GM19023 (cell line): ENCODE measurements at regions not wholly inside any gene's neighbourhood (a gene's known extent, or its start where the extent isn't known, plus 50 kb on each side); places are given as distances from the start of the nearest gene placed in this dataset.
"Not testable (repeated sequence)": the region's sequence is repeated elsewhere in the genome, so short reads cannot be mapped to it uniquely, and the experiment has no call there.

Source experiments
- ATAC-seq: cut with Tn5 transposase; IDR thresholded peaks from one replicate; pipeline ENCODE4 v1.9.1; 2021; ENCODE audit warnings: mild to moderate bottlenecking, moderate library complexity; ENCODE audit not compliant: unreplicated experiment

DNA sequence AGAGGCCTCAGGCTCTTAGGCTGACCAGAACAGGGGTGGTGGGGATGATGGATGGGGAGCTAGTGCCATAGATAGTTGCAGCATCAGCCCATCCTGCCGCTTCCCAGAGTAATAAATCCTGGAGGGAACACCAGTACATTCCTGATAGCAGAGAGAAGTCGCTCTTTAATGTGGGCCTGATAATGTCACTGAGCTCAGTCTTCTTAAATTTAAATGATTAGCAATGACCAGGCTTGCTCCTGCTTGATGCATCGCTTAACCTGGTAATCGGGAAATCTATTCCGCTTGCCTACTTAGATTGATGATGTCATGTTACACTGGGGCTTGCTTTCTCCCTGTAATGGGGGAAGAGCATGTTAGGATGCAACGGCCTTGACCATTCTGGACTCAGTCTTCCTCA lies 218.6 kb upstream of the PLXNA2 start:
- no peak for ATAC-seq

DNA sequence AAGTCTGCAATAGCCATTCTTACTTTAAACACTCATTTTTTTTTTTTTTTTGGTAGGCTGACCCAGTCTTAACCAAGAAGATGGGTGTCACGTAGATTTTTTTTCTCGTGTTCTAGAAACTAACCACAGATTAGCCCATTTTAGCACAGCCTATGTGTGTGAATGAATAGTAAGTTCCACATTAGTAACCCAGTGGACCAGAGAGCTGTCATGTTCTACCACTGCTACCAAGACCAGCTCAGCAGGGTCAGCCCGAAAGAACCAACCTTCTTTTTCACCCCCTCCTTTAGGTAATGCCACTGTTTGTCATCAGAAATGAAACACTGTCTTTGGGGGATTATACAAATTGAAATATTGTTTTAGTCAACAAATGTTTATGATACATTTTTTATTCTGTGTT lies 221.1 kb upstream of the PLXNA2 start:
- ATAC-seq, result no peak

DNA sequence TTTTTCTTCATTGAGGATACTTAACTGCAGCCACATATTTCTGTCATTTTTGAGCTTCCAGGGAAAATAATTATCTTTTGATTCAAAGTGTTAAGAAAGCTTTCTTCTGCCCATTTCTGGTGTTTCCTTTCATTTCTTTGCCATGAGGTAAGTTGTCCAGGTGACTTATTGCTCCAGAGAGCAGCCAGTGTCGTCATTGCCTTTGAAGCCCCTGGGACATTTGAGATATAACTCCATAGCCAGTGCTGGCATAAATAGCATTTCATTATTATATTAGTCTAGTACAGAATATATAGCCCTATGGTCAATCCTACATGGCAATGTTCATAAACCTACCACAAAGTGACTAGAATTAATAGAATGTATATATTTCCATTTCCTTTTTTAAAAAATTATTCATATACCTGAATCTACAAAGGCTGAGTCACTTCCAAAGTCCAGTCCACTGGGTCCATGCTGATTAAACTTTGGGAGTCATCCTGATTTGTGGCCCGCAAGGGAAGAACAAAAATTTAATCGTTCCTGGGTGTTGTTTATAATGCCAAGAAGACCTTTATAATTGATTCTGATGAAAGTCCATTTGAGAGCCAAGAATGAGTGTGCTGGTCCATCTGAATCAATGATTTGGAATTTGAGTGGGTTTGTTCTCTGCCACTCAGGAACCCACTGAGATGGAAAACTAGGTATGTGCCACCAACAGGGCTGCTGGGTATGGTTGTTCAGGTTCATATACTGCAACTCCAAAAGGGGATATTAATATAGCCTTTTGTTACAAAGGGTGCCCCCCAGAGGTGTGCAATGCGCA lies 221.8 kb upstream of the PLXNA2 start:
- no peak for ATAC-seq

DNA sequence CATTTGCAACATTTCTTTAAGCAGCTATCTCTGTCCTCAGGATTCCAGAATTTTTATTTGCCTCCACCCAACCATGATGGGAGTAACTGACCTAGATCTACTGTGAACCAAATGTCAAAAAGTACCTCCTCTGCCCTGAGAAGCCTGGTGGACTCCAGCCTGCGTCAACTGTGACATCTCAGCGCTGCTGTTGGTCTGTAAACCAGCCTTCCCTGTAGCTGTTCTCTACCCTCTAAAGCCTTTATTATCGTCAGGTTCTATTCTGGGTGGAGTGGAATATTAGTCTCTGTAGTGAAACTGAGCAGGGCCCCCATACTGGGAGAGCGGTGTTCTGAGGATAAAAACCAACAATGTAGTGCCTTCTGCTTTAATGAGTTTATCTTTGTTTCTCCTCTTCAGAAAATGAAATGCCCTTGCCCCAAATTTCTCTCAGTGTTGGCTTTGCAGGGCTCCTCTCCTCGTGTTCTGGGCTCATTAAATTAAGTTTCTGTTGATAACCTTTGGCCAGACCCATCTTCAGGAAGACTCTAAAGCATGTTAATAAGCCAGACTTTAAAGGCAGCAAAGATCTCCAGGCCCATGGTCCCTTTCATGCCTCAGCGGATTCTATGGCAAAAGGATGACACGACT lies 223.1 kb upstream of the PLXNA2 start:
- ATAC-seq, result no peak

DNA sequence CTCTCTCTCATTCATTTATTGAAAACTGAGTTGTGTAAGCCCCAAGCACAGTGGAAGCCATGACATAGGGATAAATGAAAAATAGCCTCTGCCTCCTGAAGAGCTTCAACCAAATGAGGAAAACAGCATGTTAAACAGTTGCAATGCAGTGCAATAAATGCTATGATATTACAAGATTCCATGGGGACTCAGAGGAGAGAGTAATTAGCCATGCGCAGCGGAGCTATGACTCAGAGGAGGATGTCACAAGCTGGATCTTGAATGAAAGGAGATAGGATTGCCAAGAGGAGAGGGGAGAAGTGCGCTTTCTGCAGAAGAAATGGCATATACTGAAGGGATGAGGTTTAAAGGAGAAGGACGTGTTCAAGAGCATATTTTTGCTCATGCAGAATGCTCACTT lies 231.3 kb upstream of the PLXNA2 start:
- no peak for ATAC-seq

DNA sequence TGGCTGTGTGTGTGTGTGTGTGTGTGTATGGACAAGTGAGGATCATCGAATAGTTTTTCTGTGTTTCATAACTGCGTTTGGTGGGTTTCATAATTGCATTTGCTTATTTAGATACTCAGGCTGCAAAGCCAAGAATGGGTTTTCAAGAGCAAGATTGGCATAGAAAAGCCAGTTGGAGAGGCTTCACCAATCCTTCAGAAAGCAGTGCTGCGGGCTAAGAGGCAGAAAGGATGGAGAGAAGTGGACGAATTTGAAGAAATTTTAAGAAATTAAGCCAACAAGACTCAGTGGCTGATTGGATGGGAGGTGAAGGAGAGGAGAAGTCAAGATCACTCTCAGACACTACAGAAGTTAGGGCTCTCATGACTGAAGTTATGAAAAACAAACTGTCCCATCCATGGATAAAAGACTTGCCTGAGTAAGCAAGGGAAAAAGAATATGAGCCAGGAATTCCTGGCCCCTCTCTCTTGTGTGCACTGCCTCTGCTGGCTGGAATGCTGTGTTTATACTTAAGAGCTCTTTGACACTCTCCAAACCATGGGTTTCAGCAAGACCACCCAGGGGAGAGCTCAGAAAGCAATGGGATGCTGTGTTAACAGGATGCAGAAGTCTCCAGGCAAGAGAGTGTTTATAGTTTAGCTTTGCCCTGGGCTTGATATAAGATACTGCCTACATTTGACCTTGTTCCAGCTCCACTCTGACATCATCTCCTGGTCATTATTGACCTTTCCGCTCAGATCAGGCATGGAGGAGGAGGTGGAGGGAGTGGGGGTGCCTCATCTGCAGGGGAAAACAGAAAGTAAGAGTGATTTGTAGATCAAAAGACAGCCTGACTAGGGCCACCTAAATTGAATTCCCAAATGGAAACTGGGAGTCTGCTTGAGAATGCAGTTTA lies 232.0 kb upstream of the PLXNA2 start:
- no peak for ATAC-seq

DNA sequence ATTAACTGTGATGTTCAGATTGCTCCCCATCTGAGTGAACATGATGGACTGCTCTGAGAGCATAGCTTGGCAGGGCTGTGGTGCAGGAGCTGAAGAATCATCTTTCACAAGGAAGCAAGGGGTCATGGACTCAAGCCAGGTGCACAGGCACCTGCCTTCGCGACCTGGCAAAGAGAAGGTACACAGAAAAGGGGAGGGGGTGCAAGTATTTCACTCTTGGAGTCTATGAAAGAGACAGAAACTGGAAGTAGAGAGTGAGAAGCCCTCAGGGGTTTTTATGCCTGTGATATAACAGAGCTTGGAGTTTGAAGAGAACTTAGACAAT lies 232.6 kb upstream of the PLXNA2 start:
- ATAC-seq, result no peak

DNA sequence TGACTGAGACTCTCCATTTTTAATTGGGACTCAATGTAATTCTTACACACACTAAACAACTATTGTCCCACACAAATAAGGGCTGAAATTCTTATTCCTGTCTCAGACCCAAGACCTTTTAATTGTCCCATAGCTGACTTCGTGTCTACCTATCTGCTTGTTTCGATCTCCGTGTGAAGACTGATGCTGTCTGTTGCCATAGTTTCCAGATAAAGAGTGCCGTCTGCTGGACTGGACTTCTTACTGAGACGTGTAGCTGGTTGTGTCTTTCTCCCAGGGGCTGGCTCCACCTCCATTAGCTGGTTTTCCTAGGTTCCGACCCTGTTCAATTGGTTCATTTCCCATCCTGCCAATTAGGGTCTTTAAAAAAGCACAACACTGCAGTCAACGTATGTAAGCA lies 235.3 kb upstream of the PLXNA2 start:
- ATAC-seq, result no peak

DNA sequence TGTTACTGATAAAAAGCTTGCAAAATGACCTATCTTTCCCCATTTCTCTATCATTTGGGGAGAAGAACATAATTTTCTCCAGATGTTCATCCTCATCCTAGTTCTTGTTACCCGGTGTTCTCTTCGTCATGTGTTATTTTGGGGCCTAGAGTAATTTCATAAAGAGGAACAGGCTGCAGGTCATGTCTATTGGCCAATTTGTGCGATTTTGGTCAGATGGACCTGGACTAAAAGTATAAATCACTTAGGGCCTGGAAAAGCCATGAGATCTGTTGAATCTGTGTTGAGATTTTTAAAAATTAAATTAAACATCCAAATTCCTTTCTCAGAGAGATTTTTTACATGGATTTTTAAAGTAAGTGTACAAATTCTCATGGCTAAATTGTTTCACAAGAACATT lies 241.3 kb upstream of the PLXNA2 start:
- no peak for ATAC-seq

DNA sequence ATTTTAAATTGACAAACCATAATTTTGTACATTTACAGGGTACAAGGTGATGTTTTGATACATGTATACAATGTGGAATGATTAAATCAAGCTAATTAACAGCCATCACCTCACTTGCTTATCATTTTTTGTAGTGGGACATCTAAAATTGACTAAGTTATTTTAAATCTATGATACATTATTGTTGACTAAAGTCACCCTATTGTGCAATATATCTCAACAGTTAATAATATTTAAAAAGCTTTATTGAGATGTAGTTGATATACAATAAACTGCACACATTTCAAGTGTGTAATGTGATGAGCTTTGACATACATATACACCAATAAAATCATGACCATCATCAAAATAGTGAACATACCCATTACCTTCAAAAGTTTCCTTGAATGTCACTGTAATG lies 242.5 kb upstream of the PLXNA2 start:
- no peak for ATAC-seq

DNA sequence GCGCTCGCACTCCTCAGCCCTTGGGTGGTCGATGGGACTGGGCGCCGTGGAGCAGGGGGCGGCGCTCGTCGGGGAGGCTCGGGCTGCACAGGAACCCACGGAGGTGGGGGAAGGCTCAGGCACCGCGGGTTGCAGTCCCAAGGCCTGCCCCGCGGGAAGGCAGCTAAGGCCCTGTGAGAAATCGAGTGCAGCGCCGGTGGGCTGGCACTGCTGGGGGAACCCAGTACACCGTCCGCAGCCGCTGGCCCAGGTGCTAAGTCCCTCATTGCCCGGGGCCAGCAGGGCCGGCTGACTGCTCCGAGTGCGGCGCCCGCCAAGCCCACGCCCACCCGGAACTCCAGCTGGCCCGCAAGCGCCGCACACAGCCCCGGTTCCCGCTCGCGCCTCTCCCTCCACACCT lies 244.2 kb upstream of the PLXNA2 start:
- ATAC-seq, result not testable (repeated sequence)

DNA sequence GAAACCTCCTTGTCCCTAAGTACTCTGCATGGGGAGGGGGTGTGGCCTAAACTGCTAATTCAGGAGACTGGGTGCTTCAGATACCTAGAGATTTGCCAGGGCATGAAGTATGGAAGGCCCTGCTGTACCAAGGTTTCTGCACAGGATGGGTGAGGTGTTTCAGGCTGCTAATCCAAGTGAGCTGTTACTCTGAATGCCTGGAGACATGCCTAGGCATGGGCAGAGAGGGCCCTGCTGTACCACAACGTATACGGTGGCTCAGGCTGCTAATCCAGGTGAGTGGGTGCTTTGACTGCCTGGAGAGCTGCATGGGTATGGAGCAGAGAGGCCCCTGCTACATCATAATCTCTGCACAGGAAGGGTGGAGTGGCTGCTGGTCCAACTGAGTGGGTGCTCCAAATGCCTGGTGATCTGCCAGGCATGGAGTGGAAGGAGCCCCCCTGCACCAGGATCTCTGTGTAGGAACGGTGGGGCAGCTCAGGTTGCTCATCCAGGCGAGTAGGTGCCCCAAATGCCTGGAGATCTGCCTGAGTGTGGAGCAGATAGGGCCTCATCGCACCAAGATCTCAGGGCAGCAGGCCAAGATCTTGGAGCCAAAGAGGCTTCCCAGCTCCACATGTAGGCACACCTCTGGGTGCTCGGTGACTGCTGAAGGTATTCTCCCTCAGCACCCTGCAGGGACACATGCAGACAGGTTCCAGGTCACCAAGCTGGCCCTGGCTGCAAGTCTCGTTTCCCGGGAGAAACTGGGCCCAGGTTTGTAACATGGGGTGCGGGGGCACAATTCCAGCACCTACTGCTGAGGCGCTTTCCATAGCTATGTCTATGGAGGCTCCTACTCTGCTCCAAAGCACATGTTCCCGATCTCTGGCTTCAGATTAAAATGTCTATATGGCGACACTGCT lies 252.5 kb upstream of the PLXNA2 start:
- no peak for ATAC-seq

DNA sequence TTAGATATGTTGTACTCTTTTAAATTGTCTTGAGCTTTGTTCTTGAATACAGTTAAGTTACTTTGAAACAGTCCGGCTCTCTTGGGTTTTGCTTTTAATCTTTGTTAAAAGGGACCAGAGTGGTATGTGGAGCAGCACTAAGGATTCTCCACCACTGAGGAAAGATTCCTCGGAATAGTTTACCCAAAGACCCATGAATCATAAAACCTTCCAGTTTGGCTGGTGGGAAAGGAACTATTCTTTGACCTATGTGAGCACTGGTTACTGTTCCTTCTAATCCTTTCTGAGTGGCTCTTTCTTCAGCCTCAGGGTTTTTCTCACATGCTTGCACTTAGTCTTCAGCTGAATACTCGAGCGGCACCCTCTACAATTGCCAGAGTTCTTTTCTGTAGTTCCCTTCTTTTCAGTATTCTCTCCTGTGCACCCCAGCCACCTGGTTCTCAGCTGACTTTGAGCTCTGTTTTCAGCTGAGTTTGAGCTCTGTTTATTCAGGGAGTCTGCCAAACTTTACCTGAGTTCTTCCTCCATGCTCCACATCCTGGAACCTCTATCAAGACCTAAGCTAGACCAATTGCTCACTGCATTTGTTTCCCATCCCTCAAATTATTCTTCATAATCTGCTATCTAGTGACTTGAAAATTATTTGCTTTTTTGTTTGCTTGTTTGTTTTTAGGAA lies 253.8 kb upstream of the PLXNA2 start:
- no peak for ATAC-seq

DNA sequence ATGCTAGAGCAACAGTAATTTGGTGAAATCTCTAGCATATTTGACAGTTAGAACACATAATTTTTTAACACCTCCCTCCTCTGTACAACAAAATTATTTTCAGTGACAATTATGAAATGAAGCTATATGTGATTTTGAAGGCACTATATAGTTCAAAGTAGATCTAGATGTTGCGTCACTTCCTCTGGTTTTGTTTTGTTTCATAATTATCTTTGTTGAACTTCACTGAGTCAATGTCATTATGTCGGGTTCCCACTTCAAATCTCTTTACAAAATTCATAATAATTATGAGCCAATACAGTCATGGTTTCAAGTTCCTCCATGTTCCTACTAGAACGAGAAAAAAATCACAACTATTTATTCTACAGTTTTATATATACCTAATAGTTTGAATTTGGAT lies 254.8 kb upstream of the PLXNA2 start:
- ATAC-seq, result no peak

DNA sequence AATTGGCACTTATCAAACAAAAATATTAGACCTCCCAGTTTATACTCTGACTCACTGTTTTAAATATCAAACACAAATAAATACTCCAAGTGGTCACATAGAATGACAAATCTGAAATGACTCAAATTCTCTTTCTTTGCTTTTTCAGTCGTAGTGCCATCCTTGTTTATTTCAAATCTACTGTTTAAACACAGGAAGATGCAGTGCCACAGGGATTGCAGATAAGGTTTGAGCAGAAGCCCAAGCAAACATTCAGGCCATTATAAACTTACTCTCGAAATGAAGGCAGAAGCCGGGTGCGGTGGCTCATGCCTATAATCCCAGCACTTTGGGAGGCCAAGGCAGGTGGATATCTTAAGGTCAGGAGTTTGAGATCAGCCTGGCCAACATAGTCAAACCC lies 255.4 kb upstream of the PLXNA2 start:
- no peak for ATAC-seq

DNA sequence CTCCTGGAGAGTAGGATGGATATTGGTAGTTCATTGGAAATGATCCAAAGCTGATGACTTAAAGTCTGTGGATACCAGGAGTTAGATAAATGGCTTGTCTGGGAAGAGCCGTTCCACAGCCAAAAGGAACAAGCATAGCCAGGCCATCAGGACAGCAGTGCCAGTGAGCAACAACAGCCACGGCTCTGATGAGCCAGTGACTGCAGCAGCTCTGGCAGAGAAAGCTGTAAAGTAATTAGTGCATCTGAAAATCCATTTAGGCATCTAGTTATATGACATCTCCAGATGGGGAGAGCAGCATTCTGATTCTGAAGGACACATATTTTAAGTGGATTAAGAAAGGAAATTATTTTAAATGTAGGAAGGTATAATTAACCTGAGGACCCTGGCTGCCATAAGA lies 256.2 kb upstream of the PLXNA2 start:
- no peak for ATAC-seq

DNA sequence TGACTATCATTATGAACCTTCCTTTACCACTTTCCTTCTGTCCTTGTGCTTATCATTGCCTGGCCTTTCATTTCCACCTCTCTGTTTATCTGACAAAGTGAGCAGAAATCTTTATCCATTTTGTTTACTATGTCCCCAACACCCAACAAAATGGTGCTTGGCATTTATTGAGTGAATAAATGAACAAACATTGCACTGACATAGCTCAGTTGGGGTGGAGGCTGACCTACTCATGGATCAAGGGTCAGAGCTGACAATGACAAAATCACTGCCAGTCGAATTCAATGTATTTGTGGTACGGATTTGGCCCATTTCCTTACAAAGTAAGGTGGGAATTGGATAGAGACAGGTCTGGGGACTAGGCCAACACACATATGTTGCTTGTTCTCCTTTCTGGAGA lies 257.4 kb upstream of the PLXNA2 start:
- ATAC-seq, result no peak

DNA sequence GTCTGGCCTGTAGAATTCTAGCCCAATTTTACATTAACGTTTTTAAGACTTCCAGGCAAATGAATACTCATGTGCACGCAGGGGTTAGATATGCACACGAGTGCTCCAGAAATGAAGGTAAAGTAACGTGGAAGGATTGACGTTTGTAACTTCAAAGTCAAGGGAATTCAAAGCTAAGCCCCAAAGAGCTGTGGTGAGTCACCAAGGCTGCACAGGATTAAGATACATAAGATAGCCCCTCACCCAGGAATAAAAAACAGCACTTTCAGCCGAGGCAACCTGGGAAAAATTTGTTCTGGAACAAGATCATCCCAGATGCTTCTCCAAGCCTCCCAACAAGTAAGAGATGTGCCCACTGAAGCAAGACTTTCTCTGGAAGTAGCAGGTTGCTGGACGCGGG lies 259.6 kb upstream of the PLXNA2 start:
- no peak for ATAC-seq

DNA sequence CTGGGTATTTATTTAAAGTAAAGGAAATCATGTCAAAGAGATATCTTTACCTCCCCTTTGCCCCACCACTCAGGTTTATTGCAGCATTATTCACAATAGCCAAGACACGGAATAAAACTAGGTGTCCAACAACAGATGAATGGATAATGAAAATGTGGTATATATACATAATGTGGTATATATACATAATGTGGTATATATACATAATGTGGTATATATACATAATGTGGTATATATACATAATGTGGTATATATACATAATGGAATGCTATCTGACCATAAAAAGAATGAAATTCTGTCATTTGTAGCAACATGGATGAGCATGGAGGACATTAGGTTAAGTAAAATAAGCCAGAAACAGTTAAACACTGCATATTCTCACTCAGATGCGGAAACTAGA lies 262.6 kb upstream of the PLXNA2 start:
- no peak for ATAC-seq

DNA sequence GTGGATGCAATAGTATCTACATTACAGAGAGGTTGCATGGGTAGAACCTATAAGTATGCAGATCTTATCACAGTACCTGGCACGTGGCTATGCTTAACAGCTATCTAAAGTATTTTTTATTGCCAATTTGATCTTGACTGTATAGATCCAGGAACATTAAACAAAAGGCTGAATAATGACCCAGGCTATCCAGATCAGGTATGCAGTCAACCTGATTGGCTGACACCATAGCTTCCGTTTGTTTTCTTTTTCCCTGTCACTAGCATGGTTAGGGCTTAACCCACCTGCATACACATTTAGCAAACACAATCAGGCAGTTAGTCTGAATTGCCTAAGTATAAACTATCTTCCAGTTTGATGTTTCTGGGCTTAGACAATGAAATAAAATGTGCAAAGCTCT lies 264.9 kb upstream of the PLXNA2 start:
- ATAC-seq, result no peak
